Colonic mucosa (tissue), 4 donors: ENCODE measurements at regions not wholly inside any gene's neighbourhood (a gene's known extent, or its start where the extent isn't known, plus 50 kb on each side); places are given as distances from the start of the nearest gene placed in this dataset.

Experiments
- DNase-seq: peaks from one replicate; pipeline ENCODE4 v3.0.0-alpha.2; 2020
- H3K27ac ChIP-seq: fragments of 200-600 bp; one replicate; pipeline ENCODE4 v1.8.0; 2021
- H3K27me3 ChIP-seq: fragments of 200-600 bp; one replicate; pipeline ENCODE4 v1.8.0; 2021
- H3K36me3 ChIP-seq: fragments of 200-600 bp; one replicate; pipeline ENCODE4 v1.8.0; 2021
- H3K4me1 ChIP-seq: fragments of 200-600 bp; one replicate; pipeline ENCODE4 v1.8.0; 2021; ENCODE audit warnings: mild to moderate bottlenecking
- H3K4me3 ChIP-seq: fragments of 200-600 bp; one replicate; pipeline ENCODE4 v1.8.0; 2021
- H3K9ac ChIP-seq, 2 donors: one replicate each; pipeline ENCODE4 v1.7.0; 2013; ENCODE audit warnings: control low read depth in 2 of 2, low read depth in 2 of 2, low read length in 2 of 2
- H3K9me3 ChIP-seq: fragments of 200-600 bp; one replicate; pipeline ENCODE4 v1.8.0; 2021
- intact Hi-C: fragments of 100-400 bp; cut with DNase I; formaldehyde crosslinking; loops from one replicate; pipeline ENCODE4 v1.14.1; 2022
- TF ChIP-seq, protein P1 (sequence below): fragments of 200-600 bp; IDR thresholded peaks from one replicate; pipeline ENCODE4 v1.8.0; 2022; ENCODE audit warnings: antibody characterized with exemption, mild to moderate bottlenecking
- donor health status: healthy.
- donor health status: DM: no; HTN: no; CAD: no.
- donor health status: DM: no; HTN: no; CAD: no.

DNA sequence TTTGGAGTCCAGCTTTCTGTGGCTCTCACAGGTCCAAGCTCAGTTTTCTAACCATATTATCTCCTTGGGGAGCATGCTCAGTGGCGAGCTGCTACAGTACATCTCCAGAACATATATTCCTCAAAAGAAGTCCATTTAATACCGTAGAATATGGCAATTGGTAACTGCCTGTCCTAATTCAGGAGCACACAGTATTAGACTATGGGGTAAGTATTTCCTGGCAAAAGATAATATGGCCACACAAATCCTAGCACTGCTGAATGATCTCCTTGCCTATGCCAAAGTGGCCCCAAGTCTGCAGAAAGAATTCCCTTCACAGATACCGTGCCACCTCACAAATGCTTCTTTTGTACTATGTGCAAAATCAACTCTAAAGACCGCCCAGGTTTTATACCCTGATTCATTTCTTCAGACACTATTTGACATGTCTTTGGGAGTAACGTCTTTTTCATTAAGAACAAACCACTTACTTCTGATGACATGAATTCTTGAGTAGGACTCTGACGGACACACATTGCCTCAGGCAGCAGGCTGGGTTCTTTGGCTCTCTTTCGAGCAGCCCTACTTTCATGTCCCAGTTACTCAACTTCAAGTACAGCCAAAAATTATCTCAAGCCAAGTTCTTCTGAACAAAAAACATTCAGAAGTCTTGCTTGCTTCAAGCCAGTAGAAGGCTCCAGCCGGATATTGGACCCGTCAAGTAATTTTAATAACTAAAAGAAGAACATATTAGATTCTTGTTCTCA lies 368.3 kb upstream of the DCBLD2 start:
- H3K9me3 ChIP-seq = no peaks in the 10 kb centered on the region
- no peaks in the 10 kb centered on the region for H3K27me3 ChIP-seq
- no peaks in the 10 kb centered on the region for H3K36me3 ChIP-seq
- H3K4me3 ChIP-seq = no peak overlapping the region
- H3K9ac ChIP-seq = no peak overlapping the region
- TF ChIP-seq, protein P1, sequence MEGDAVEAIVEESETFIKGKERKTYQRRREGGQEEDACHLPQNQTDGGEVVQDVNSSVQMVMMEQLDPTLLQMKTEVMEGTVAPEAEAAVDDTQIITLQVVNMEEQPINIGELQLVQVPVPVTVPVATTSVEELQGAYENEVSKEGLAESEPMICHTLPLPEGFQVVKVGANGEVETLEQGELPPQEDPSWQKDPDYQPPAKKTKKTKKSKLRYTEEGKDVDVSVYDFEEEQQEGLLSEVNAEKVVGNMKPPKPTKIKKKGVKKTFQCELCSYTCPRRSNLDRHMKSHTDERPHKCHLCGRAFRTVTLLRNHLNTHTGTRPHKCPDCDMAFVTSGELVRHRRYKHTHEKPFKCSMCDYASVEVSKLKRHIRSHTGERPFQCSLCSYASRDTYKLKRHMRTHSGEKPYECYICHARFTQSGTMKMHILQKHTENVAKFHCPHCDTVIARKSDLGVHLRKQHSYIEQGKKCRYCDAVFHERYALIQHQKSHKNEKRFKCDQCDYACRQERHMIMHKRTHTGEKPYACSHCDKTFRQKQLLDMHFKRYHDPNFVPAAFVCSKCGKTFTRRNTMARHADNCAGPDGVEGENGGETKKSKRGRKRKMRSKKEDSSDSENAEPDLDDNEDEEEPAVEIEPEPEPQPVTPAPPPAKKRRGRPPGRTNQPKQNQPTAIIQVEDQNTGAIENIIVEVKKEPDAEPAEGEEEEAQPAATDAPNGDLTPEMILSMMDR = no peak
- H3K27ac ChIP-seq = no peak overlapping the region
- H3K4me1 ChIP-seq = no peaks in the 10 kb centered on the region
- intact Hi-C loops = no loop called here
- DNase-seq = no peak

DNA sequence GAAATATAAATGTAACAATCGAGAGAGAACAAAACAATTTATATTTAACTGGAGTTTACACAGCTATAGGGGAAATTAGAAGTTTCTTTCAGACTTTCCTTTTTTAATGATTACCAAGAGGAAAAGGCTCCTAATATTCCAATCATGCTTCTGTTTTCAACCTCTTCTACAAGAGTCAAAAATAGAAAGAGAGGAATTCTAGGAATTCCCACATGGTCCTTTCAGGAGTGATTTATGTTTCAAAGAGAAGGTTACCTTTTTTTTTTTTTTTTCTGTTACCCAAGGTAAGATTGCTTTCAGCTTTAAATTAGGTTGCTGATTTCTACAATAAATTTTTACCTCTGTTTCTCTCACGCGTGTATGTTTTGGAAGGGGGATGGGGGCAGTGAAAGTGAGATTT lies 355.3 kb upstream of the DCBLD2 start:
- TF ChIP-seq, protein P1 = no peak
- H3K27me3 ChIP-seq = no peaks in the 10 kb centered on the region
- H3K9me3 ChIP-seq = no peaks in the 10 kb centered on the region
- DNase-seq = no peak
- H3K4me3 ChIP-seq = no peak overlapping the region
- no peak overlapping the region for H3K27ac ChIP-seq
- no peaks in the 10 kb centered on the region for H3K36me3 ChIP-seq
- H3K9ac ChIP-seq = no peak overlapping the region
- no peaks in the 10 kb centered on the region for H3K4me1 ChIP-seq
- intact Hi-C loops = no loop called here

DNA sequence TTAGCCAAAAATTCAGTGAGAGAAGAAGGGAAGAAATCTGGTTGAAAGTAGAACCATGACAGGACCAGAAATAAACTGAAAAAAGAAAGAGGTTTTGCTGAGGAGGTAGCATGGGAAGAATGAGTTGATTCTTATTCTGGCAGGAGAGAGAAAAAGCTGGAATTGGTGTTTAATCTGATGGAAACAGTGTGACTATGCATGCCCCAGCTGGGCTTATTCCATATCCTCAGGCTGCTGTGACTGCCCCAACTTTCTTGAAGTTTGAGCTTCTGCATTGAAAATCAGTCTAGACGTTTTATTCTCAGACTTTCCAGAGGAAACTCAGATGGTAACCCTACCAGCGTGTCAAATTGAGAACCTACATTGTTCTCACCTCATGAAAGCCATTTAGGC lies 352.5 kb upstream of the DCBLD2 start:
- H3K36me3 ChIP-seq = no peaks in the 10 kb centered on the region
- intact Hi-C loops = no loop called here

DNA sequence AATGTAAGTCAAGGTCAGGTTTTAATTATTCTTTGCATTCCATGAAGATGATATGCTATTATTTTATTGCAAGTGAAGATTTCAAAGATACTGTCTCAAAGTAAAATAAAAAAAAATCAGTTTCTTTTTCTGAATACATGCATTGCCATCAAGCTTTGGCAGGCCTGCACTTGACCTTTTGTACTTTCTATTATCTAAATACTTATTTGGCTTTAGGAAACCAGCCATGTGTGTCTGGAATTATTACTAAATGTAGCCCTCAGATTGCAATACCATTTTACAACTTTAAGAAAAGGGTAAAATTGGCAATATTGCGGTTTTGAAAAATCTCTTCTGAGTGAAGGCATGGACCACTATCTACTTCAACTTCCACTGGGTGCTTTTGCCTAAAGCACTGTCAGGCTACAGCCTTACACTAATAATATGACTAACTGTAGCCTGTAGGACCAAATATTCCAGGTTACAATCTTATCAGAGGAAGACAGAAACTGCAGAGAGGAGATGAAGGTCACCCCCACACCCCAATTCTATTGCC lies 349.4 kb upstream of the DCBLD2 start:
- no peaks in the 10 kb centered on the region for H3K36me3 ChIP-seq
- no peak overlapping the region for H3K27ac ChIP-seq
- no peaks in the 10 kb centered on the region for H3K4me1 ChIP-seq
- DNase-seq = no peak
- no peak overlapping the region for H3K9ac ChIP-seq
- TF ChIP-seq, protein P1 = no peak
- H3K9me3 ChIP-seq = no peaks in the 10 kb centered on the region
- H3K4me3 ChIP-seq = no peak overlapping the region
- H3K27me3 ChIP-seq = no peaks in the 10 kb centered on the region
- intact Hi-C loops = no loop called here

More for the DNA sequence above, 352.5 kb upstream of the DCBLD2 start:
- Histone ChIP-seq H3K9ac (no peak overlapping the region), H3K27ac (no peak overlapping the region), H3K4me3 (no peak overlapping the region), H3K4me1 (no peaks in the 10 kb centered on the region), H3K27me3 (no peaks in the 10 kb centered on the region), H3K9me3 (no peaks in the 10 kb centered on the region)
- TF ChIP-seq, protein P1 = no peak
- DNase-seq = no peak

DNA sequence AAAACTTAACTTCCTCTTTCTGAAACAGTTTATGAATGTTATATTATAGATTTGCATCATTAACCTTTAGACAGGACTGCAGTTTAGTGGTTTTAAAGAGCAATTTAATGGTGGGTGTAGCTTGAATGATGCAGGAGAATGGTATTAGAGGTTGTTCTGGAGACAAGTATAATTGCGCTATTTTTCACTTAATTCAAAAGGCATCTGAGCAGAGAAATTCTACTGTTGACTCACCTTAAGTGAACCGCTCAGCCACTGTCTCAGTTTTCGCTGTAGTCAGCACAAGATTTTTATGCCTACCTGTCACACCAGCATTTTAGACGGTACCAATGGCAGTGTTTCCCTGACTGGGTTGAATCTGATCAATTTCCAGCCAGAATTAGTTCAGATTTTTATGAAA lies 348.8 kb upstream of the DCBLD2 start:
- Histone ChIP-seq H3K4me1 (no peaks in the 10 kb centered on the region), H3K36me3 (no peaks in the 10 kb centered on the region), H3K27me3 (no peaks in the 10 kb centered on the region), H3K27ac (no peak overlapping the region), H3K9me3 (no peaks in the 10 kb centered on the region), H3K4me3 (no peak overlapping the region), H3K9ac (no peak overlapping the region)
- intact Hi-C loops = no loop called here
- TF ChIP-seq, protein P1 = no peak
- DNase-seq = no peak
